Midbrain (tissue), 1 donor: ENCODE measurements at regions not wholly inside any gene's neighbourhood (a gene's known extent, or its start where the extent isn't known, plus 50 kb on each side); places are given as distances from the start of the nearest gene placed in this dataset.

Source experiments
- DNase-seq: peaks from one replicate; lab custom pipeline; 2025; lab: John Stamatoyannopoulos, UW

GRCh38 chr2:177314722-177315264, 50.3 kb upstream of the NFE2L2 start:
- DNase-seq, result no peak

- no peak for DNase-seq
Measured at GRCh38 chr2:177315364-177315763, 50.8 kb upstream of the NFE2L2 start.

- no peak for DNase-seq
Measured at GRCh38 chr2:177316756-177317155, 52.2 kb upstream of the NFE2L2 start.

- DNase-seq, result no peak
Measured at GRCh38 chr2:177317443-177317842, 52.9 kb upstream of the NFE2L2 start.

GRCh38 chr2:177317857-177318256, 53.3 kb upstream of the NFE2L2 start:
- DNase-seq, result no peak

- DNase-seq, result no peak
Measured at GRCh38 chr2:177318613-177319012, 54.1 kb upstream of the NFE2L2 start.

GRCh38 chr2:177320596-177320995, 56.1 kb upstream of the NFE2L2 start:
- no peak for DNase-seq

- DNase-seq, result no peak
Measured at GRCh38 chr2:177322801-177323261, 58.3 kb upstream of the NFE2L2 start.

- no peak for DNase-seq
Measured at GRCh38 chr2:177324797-177325196, 60.3 kb upstream of the NFE2L2 start.

GRCh38 chr2:177325554-177325953, 61.0 kb upstream of the NFE2L2 start:
- DNase-seq, result no peak

GRCh38 chr2:177326005-177326404, 61.5 kb upstream of the NFE2L2 start:
- no peak for DNase-seq

- DNase-seq, result no peak
Measured at GRCh38 chr2:177326591-177326990, 62.1 kb upstream of the NFE2L2 start.

- DNase-seq, result no peak
Measured at GRCh38 chr2:177327009-177327408, 62.5 kb upstream of the NFE2L2 start.

GRCh38 chr2:177328056-177328455, 63.5 kb upstream of the NFE2L2 start:
- DNase-seq, result no peak

GRCh38 chr2:177329064-177329463, 63.5 kb upstream of the AGPS start:
- no peak for DNase-seq

GRCh38 chr2:177331466-177331997, 61.0 kb upstream of the AGPS start:
- no peak for DNase-seq

- peak; percentile 84 for DNase-seq
Measured at GRCh38 chr2:177332026-177332991, 60.3 kb upstream of the AGPS start.

GRCh38 chr2:177332992-177333388, 59.6 kb upstream of the AGPS start:
- DNase-seq, result no peak

GRCh38 chr2:177334940-177335543, 57.5 kb upstream of the AGPS start:
- peak; percentile 77 for DNase-seq

- DNase-seq, result no peak
Measured at GRCh38 chr2:177335917-177336450, 56.6 kb upstream of the AGPS start.

- no peak for DNase-seq
Measured at GRCh38 chr2:177338177-177338721, 54.3 kb upstream of the AGPS start.

- no peak for DNase-seq
Measured at GRCh38 chr2:177340158-177340557, 52.4 kb upstream of the AGPS start.
